CD1c-positive myeloid dendritic cell (primary cell): ENCODE measurements at regions not wholly inside any gene's neighbourhood (a gene's known extent, or its start where the extent isn't known, plus 50 kb on each side); places are given as distances from the start of the nearest gene placed in this dataset.

Experiments used
- DNase-seq: peaks from one replicate; pipeline ENCODE4 v3.0.0-alpha.2; 2016; ENCODE audit errors: extremely low spot score

- DNase-seq: no peak
These were observed 201.1 kb downstream of the TENT4A start for GRCh38 chr5:6914347-6914746.

DNA sequence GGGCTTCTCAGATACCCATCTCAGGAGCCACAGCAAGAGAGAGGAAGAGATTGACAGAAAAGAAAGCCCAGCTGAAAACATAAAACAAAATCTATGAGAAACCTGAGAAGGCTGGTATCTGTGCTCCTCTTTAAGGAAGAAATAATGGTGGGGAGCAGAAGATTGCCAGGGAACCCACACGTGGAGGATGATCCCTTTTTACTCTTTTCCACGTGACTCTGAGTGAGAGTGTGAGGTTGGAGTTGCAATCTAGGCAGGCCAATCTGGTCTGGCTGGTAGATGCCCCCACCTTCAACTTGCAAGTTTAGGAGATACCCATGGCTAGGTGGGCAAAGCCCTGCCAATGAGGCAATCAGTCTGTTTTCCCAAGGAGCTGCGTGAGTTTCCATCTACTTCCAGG, 202.3 kb downstream of the TENT4A start:
- DNase-seq: no peak

GRCh38 chr5:6918255-6918654, 205.0 kb downstream of the TENT4A start:
- DNase-seq: no peak

DNA sequence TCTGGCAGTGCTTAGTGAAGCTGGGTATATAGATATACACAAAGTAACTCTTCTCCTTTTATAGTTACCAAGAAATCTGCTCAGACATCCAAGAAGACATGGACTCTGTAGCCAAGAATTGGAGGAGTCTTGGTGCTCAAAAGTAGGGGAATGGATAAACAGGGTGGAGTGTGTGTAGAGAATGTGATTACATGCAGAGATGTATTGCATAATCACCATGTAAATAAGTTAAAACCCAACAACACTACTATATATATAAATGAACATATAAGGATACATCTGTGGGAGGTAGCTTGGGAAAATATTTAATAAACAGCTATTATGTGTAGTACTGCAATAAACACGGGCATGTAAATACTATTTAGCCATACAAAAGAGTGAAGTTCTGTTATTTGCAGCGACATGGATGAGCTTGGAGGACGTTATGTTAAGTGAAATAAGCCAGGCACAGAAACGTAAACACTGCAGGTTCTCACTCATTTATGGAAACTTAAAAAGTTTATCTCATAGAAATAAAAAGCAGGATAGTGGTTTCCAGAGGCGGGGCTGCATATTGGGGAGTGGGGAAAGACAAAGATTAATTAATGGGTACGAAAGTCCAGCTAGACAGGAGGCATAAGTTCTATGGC, 207.5 kb downstream of the TENT4A start:
- no peak for DNase-seq

GRCh38 chr5:6926491-6927038, 213.3 kb downstream of the TENT4A start:
- no peak for DNase-seq

DNA sequence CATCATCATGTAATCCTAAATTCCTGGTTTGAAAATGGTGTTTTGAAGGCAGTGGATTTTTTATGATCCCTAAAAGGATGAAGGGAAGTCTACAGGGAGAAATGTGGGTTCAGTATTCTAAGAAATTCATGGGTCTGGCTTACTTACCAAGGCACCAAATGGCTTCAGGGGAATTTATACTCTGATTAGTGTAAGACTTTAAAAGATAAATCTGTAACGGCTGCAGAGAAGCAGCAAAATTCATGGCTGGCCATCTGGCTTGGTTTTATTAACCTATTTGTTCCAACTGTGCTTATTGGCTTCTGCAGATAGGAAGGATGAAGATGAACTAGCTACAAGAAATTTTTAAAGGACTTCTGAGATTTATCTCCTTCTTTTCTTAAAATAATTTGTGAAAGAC, 222.8 kb downstream of the TENT4A start:
- no peak for DNase-seq

- DNase-seq: no peak
These were observed 224.4 kb downstream of the TENT4A start for GRCh38 chr5:6937677-6938076.

GRCh38 chr5:6941631-6942030, 228.4 kb downstream of the TENT4A start:
- DNase-seq: no peak

- DNase-seq: no peak
These were observed 230.2 kb downstream of the TENT4A start for GRCh38 chr5:6943197-6944112.

DNA sequence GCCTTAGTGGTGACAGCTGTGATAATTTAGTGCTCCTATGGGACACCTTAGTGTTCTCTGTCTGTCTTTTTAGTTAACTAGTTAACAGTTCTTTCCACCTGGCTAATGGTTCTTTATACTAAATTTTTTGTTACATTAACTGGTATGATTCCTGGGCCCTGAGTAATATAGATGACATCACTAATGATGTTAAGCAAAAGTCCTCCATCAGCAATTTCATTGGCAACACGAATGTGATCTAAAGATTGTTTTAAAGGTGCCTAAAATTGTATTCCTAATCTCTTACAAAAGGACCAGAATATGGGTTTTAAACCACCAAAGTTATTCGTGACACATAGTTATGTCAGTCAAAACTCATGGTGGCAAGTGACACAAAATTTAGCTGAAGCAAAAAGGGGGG, 235.3 kb downstream of the TENT4A start:
- DNase-seq: no peak

DNA sequence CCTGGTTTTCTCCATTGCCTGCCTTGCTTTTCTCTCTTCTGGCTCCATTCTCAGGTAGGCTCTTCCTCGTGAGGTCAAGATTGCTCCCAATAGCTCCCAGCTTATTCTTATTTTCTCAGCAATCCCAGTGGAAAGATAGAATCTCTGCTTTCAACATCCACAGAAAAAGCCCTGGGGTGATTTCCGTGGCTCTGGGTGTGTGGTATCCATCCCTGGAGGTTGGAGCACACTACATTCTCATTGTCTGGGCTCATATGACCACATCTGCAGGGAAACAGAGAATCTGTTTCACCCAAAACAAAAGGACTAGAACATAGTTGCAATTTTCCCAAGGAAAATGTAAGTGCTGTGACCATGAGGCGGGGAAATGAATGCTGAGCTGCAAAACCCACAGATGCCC, 236.0 kb downstream of the TENT4A start:
- no peak for DNase-seq

DNA sequence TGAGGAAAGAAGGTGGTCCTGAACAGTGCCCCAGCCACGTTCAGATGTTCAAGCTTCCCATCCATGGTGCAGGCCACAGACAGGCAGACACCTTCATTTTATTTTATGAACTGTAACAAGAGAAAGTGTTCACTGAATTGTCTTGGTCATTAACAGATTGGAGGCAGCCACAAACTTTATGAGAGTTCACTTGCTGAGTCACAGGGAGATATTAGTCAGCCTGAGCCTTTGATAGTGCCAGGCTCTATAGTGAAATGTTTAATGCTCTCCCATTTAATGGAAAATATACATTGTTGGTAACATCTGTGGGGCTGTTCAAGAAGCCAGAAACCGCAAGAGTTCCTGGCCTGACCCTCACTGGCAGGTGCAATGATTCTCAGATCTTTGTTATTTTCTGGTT, 237.0 kb downstream of the TENT4A start:
- DNase-seq: no peak

- DNase-seq: no peak
These were observed 237.6 kb downstream of the TENT4A start for GRCh38 chr5:6950860-6951259.

GRCh38 chr5:6961123-6961522, 247.9 kb downstream of the TENT4A start:
- DNase-seq: no peak

DNA sequence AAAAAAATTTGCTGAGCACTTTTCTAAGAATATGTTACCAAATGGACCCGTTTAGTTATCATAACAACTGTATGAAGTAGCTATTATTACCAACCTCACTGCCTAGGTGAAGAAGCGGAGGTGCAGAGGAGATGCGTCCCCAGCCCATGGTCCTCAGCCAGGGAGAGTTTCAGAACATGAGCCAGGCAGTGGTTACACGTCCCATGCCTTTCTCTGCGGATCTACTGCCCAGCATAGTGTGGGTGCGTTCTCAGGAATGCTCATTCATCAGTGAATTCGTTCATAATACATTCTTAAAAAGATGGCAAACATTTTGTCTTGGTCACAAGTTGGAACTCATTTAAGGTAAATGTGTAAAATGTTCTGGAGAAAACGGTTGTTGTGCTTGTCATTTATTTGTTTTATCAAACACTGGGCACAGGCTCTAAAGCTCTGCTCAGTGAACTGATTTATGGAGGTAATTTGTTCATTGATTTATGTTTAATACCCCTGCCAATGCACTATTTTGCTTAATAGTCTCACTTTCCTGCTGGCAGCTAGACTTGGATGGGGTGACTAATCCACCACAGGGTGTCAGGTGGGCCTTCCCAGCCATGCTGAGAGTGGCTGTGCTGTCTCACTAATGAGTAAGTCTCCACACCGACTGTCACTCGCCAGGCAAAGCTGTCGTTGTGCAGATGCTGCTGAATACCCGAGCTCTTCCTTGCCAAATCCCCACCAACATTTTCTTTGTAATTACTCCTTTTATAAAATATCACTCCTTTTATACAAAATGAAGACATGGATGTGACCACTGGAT, 248.8 kb downstream of the TENT4A start:
- DNase-seq: no peak

DNA sequence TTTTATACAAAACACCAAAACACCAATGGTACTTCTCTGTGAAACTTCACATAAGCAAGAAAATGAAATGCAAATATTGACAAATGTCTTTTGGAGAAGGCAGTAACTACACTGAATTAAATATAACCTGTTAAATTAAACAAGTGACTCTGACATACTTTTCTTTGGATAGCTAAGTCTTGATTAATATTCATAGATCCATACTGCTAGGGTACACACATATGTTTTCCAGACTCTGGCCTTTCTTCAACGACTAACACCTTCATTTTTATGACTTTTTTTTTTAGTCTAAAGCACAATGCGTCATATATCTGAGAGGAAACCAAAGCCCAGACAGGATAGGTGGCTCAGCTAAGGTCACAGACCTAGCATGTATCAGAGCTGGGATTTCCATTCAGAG, 263.7 kb downstream of the TENT4A start:
- DNase-seq: no peak

GRCh38 chr5:6979061-6979460, 265.8 kb downstream of the TENT4A start:
- no peak for DNase-seq

DNA sequence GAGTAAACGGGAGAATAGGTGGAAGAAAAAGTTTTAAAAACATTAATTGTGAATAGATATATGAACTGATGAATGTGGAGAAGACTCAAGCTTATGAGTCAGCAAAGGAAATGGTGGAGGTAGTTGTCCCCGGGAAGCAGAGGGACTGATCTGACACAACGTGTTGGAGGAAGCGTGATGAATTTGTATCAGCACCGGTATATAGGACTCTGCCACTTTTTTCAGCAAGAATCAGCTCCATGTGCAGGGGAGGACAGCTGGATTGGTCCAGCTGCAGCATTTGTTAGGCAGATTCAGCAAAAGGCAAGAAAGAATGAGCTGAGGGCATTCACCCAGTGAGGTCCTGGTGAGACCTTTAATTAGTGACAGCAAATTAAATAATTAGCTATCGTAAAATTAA, 276.0 kb downstream of the TENT4A start:
- no peak for DNase-seq

DNA sequence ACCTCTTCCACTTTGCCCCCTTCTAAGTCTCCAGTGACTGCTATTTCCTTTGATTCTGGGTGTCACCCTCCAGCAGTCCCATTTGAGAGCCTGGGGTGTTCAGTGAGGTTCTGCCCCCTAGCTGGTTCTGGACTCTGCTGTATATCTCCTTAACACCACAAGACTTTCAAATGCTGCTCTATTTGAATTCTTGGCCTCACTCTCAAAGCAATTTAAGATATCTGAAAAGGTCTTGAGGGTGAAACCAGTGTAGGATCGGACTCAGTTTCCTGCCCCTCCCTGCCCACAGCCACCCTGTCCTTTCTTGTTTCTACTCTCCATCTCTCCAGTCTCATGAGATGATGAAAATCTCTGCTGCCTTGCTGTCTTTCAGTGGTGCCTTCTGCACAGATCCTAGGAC, 280.9 kb downstream of the TENT4A start:
- no peak for DNase-seq

DNA sequence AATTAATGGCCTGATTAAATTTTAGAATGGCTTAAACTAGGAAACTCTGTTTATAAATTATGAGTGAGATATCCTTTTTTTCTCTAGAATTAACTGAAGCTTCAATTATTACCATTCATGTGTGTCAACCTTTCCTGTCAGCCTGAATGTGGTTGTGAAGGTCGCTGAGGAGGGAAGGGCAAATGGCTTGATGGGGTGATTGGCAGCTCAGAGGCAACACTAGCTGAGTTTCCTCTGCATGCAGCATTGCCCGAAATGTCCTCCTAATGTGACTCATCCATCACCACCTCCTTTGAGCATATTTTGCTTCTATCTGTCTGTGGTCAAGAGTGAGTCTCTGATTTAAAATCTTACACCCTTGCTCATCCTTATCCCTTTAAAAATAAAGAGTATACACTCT, 281.9 kb downstream of the TENT4A start:
- no peak for DNase-seq

DNA sequence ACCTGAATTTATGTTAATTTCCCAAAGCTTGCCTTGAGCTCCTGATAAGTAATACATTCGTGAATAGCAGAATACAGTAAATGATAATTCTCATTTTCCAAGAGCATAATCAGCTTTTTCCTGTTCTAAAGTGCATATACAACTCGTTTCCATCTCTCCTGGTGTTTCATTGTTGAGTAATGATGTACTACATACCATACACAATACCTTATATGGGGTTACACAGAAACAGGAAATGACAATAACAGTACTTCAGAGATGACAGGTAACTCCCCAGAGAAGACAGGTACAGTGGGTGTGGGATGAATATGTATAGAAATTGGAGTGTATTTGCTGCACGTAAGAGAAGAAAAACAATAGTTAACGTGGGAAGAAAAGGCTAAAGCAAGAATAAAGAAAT, 287.1 kb downstream of the TENT4A start:
- DNase-seq: no peak

DNA sequence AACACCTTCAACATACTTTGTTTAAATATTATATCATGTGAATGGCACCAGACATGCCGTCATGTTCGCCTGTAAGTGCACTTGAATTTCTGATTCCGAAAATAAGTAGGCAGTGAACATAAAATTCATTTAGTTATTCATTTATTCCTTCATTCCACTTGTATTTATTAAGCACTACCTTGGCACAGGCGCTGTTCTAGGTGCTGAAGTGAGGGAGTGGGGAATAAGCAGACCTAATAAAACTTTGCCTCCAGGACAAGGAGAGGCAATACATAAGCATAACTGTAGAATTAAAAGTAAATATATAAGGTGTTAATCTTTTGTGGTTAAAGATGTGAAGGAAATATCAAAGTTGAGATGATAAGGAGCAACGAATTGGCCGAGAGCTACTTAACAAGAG, 297.4 kb downstream of the TENT4A start:
- DNase-seq: no peak
